Activated T-cell treated with anti-CD3 and anti-CD28 coated beads for 4 hours (primary cell): ENCODE measurements at regions not wholly inside any gene's neighbourhood (a gene's known extent, or its start where the extent isn't known, plus 50 kb on each side); places are given as distances from the start of the nearest gene placed in this dataset.

Experiments used
- DNase-seq: peaks from one replicate; pipeline ENCODE4 v3.0.0-alpha.2; 2020

DNA sequence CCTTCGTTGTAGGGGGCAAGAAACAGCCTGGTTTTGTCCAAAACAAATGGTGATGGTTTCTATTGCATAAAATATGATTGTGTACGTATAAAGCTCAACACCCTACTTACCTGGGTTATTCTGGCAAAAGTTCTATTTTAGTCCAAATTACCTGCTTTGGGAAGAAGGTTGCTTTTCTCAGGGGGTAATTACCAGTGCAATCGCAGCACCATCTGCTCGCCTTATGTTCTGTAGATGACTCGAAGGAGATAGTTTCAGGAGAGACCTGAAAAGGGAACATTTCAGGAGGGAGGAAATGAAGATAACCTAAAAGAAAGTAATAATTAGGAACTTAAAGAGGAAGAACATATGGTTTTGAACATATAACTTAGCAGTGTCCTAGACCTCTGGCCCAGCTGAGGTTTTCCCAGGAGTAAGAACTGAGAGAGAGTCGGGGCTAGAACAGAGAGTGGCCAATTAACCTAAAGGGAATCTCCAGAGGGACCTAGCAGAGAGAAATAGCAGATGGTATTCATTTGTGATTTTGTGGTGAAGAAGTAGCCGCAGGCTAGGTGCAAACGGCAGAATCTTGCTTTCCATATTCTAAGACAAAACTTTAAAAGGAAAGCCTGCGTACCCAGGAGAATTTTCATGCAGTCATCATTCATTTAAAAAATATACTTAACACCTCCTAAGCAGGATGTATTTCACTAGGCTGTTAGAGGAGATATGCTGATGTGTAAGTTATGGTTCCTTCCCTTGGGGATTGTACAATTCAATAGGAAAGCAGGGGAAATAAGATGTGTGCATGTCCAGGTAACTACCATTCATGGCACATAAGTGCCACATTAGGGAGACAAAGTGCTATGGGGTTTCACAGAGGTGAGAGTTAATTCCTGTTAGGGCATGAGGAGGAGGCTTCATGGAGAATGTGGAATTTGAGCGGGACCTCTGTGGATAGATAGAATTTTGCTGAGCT, 113.0 kb upstream of the SLC10A2 start:
- DNase-seq, result no peak

- DNase-seq, result no peak
These were observed 108.7 kb upstream of the SLC10A2 start for GRCh38 chr13:103174966-103175365.

GRCh38 chr13:103168901-103169508, 102.8 kb upstream of the SLC10A2 start:
- DNase-seq, result no peak

DNA sequence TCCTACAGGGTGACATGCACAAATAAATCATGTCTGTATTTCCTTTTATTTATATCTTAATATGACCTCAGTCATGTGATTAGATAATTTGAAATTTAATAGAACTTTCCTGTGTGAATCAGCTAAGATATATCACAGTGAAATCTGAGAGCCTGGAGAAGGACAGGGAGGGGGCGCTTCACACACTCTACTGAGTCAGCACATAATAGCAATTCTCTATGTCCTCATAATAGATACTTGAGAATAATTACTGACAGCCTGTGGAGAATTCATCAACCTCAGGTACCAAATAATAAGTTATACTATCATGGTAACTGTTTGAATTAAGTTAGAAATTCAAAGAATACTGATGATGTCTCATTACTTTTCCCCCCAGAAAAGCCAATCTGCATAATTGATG, 98.0 kb upstream of the SLC10A2 start:
- DNase-seq, result no peak

- no peak for DNase-seq
These were observed 95.3 kb upstream of the SLC10A2 start for GRCh38 chr13:103161476-103161875.

DNA sequence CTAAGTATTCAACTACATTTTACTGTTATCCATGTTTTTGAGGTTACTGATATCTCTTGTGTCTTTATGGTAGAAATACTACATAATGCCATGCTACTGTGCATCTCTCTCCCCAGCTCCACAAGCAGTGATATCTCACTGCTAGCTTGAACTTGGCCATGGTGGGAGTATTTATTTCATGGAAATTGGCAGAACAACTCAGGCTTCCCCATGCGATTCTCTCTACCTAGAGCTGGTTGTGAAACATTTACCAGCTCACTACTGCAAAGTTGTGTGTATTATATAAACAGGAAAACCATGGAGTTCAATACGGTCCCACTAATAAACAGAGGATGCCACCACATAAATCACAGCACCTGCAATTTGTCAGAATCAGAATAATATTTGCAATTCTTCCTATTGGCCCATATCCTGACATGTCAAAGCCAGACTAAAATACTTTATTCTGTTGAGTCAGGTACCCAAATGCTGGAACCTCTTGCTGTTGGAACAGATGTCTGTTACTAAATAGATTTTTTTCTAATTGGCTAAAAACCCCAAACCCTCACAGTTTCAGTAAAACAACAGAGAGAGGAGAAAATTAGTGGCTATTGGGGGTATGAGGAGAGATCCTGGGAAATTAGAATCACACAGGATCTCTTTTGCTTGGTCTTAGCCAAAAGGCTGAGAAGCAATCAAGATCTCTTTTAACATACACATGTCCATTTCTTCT, 91.4 kb upstream of the SLC10A2 start:
- no peak for DNase-seq

GRCh38 chr13:103157016-103157415, 90.8 kb upstream of the SLC10A2 start:
- no peak for DNase-seq

DNA sequence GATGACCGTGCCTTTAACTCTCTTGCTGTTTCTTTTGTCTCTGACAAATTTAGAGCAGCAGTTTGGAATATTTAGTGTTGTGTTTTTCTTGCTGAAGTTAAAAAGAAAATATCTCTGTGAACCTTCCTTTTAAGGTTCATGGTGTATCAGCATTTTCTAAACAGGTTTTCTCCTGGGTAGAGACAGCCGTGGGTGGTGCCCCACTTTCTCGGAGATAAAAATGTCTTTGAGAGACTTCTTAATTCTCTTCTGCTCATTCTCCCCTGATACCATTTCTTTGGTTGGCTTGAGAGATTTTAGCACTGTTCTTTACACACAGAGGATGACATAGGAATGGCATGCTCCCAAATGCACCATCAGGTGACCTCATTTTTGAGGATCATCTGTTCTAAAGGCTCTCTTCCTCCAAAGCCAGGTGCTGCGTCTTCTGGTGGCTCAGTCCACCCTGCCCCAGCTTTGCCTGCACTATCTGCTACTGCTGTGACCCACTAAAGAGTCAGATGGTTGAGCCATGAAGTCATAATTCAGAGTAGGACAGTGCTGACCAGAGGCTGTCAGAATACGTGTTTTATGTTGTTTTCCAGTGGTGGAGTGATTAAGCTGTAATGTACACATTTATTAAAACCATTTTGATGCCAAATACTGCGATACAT, 90.3 kb upstream of the SLC10A2 start:
- no peak for DNase-seq

GRCh38 chr13:103153466-103153865, 87.2 kb upstream of the SLC10A2 start:
- DNase-seq, result no peak

GRCh38 chr13:103147961-103148360, 81.7 kb upstream of the SLC10A2 start:
- DNase-seq, result no peak

DNA sequence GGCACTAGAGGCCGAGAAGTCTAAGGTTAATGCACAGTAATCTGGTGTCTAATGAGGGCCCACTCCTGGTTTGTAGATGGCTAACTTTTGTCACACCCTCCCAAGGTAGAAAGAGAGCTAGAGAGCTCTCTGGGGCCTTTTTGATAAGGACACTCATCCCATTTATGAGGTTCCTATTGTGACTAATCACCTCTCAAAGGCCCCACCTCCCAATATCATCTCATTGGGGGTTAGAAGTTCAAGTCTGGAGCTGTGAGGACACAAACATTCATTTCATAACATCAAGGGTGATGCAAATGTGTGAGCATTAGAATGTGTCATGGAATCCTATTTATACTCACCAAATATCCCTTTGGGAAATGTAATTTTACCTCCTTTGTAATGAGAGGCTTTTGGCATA, 79.2 kb upstream of the SLC10A2 start:
- no peak for DNase-seq

DNA sequence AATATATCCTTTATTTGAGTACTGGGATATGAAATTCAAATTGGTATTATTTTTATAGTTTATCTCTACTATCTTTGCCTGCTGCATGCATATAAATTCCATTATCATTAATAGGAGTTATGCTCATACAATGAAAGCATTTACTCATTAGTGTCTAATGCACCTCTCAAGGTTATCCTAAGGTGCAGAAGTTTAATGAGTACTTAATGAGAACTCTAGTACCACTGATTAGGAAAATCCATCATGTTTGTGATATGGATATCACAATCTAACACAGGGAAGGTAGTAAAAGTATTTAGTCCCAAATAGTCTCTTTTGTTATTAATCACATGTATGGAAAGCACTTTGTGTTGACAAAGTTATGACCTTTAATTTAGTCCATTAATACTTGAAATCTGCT, 77.2 kb upstream of the SLC10A2 start:
- DNase-seq, result no peak

- DNase-seq, result no peak
These were observed 75.9 kb upstream of the SLC10A2 start for GRCh38 chr13:103142151-103142550.

DNA sequence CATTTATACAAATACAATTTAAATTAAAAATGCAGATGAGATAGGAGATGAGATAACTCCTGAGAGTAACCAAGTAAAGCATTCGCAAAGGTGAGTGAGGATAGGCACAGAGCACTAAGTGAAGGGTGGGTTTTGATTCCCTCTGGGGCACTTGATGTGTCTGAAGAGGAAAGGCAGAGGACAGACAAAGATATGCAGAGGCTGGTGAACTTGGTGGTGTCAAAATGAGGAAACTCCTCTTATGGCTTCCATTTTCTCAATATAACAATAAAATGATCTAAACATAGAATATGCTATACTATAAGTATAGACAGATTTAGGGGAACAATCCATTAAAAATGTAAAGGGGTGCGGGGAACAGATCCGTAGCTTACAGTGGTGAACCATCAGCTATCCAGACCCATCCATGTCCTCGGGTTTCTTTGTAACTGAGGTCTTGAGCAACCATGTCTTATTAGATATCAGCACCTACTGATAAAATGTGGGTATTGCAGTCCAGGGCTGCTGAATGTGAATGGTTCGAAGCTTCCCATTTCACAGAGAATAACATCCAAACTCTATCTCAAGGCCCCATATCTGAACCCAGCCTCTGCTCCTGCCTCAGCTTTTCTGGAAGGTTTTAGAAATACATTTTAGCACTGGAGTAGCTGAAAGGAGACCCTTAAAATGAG, 73.9 kb upstream of the SLC10A2 start:
- DNase-seq, result no peak

DNA sequence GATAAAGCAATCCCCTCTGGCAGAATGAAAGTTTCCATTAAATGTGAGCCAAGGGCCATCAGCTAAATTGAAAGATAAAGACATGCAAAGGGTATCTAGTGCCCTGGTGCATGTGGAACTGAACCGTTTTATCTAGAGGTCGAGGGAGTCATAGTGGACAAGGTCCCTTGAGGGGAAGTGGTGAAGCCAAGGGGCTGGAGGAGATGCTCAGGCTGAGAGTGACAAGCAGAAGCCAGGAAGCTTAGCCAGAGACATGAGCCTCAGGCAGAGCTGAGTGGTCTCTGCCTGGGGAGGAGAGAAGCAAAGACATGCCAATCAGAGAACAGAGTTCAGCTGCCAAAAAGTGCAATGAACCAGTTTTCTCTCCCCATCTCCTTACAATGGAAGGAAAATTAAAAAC, 68.1 kb upstream of the SLC10A2 start:
- no peak for DNase-seq

GRCh38 chr13:103133556-103133955, 67.3 kb upstream of the SLC10A2 start:
- no peak for DNase-seq

GRCh38 chr13:103130681-103131210, 64.5 kb upstream of the SLC10A2 start:
- DNase-seq, result no peak

GRCh38 chr13:103130146-103130545, 63.9 kb upstream of the SLC10A2 start:
- DNase-seq, result no peak
